ENCODE measurements at regions not wholly inside any gene's neighbourhood (a gene's known extent, or its start where the extent isn't known, plus 50 kb on each side); places are given as distances from the start of the nearest gene placed in this dataset.
A peak's percentile ranks its signal among the peaks of the same experiment; 100 is the strongest.

DNA sequence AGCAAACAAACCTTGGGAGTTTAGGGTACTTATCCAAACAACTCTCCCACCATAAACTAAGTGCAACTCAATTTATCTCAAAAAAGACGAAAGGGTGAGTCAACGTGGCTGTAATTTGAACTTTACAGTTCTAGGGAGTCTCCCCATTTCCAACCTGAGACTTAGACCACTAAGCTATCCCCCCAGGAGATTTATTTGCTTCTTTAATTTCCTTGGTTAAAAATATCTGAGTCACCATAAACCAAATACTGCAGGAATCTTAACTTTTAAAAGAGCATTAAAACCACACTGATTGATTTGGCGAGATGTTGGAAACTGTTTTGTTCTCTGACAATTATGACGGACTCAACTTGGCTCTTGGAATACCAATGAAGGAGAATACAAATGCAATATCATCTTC lies 299.3 kb upstream of the SOX9 start:
- DNase-seq (ENCODE audit: low read depth) = peak; percentile 93
- in situ Hi-C loops (cut with HindIII; ENCODE audit: low sequenced_read_pairs) = no loop called here
- TF ChIP-seq, protein P1, sequence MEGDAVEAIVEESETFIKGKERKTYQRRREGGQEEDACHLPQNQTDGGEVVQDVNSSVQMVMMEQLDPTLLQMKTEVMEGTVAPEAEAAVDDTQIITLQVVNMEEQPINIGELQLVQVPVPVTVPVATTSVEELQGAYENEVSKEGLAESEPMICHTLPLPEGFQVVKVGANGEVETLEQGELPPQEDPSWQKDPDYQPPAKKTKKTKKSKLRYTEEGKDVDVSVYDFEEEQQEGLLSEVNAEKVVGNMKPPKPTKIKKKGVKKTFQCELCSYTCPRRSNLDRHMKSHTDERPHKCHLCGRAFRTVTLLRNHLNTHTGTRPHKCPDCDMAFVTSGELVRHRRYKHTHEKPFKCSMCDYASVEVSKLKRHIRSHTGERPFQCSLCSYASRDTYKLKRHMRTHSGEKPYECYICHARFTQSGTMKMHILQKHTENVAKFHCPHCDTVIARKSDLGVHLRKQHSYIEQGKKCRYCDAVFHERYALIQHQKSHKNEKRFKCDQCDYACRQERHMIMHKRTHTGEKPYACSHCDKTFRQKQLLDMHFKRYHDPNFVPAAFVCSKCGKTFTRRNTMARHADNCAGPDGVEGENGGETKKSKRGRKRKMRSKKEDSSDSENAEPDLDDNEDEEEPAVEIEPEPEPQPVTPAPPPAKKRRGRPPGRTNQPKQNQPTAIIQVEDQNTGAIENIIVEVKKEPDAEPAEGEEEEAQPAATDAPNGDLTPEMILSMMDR (IDR thresholded peaks at IDR 0.05; ENCODE audit: low read depth, low read length, missing control alignments) = no peak
- no peak overlapping the region for H3K4me3 ChIP-seq (ENCODE audit: low read depth, low read length)

DNA sequence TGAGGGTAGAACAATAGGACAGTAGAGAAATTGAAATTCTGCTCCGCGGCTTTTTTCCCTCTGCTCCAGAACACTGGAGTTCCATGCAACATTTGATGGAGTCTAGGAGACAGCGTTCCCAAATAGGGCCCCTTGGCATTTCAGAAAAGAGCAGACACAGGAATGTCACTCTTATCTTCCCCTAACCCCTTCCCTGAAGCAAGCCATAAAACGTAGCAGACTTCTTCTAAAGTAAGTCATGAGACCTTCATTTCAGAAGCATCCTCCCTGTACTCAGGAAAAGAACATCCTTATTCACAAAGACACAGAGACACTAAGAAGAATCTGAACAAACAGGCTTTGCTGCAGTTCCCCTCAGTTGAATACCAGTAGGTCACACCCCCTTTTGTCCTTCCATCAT lies 296.1 kb upstream of the SOX9 start:
- in situ Hi-C loops (cut with HindIII; ENCODE audit: low sequenced_read_pairs) = no loop called here
- DNase-seq (ENCODE audit: low read depth) = no peak
- TF ChIP-seq, protein P1 (IDR thresholded peaks at IDR 0.05; ENCODE audit: low read depth, low read length, missing control alignments) = no peak
- no peak overlapping the region for H3K4me3 ChIP-seq (ENCODE audit: low read depth, low read length)

DNA sequence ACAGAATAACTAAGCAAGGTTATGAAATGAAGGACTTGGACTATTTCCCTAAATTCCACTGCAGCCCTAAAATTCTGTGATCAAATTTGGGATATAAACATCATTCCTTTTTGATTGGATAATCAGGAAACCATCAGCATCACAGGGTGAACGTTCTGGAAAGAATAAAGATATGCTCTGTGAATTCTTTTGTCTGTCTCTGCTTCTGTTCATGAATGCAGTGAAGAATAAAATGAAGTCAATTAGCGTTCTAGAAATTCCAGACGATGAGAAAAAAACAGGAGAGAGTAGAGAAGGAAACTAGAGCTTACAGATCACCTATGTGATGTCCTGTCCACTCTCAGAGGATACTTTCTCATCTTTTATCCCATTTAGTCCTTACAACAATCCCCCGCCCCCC lies 295.1 kb upstream of the SOX9 start:
- in situ Hi-C loops (cut with HindIII; ENCODE audit: low sequenced_read_pairs) = no loop called here
- no peak overlapping the region for H3K4me3 ChIP-seq (ENCODE audit: low read depth, low read length)
- peak; percentile 28 for DNase-seq (ENCODE audit: low read depth)
- TF ChIP-seq, protein P1 (IDR thresholded peaks at IDR 0.05; ENCODE audit: low read depth, low read length, missing control alignments) = no peak

DNA sequence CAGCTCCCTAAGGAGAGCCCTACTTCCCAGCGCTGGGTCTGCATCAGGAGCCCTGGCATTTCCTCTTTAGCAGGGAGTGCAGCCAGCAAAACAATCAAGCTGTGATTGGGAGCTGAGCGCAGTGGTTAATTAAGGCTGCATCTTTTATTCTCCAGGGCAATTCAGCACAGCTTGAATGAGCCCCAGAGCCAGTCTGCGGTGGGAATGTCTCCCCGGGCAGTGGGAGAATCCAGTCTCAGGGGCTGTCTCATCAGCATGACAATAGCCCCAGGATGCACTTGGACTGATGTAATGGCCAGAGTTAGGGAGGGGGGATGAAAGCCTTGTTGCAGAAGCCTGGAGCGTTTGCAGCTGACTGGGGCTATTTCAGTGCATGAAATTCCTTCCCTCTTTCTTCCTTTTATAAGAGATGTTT lies 292.6 kb upstream of the SOX9 start:
- in situ Hi-C loops (cut with HindIII; ENCODE audit: low sequenced_read_pairs) = no loop called here
- TF ChIP-seq, protein P1 (IDR thresholded peaks at IDR 0.05; ENCODE audit: low read depth, low read length, missing control alignments) = no peak
- H3K4me3 ChIP-seq (ENCODE audit: low read depth, low read length) = no peak overlapping the region
- DNase-seq (ENCODE audit: low read depth) = peak; percentile 99

DNA sequence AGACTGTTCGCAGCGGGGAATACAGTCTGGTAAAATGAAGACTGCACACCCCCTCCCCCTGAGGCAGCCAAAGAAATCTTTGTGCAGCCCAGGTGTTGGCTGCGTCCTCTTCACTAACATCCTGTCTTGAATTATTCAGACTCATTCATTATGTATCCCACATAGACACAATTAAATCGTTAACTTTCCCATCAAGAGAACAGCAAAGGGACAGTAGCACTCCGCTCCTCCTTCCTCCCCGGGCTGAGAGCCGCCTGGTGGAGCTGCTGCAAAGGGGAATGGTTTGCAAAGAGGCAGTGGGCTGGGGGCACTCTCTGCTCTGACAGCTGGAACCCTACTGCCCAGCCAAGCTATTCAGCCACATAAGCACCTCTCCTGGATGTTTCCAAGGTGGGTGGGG lies 290.0 kb upstream of the SOX9 start:
- TF ChIP-seq, protein P1 (IDR thresholded peaks at IDR 0.05; ENCODE audit: low read depth, low read length, missing control alignments) = peak; percentile 43
- DNase-seq (ENCODE audit: low read depth) = no peak
- H3K4me3 ChIP-seq (ENCODE audit: low read depth, low read length) = no peak overlapping the region
- in situ Hi-C loops (cut with HindIII; ENCODE audit: low sequenced_read_pairs) = no loop called here

DNA sequence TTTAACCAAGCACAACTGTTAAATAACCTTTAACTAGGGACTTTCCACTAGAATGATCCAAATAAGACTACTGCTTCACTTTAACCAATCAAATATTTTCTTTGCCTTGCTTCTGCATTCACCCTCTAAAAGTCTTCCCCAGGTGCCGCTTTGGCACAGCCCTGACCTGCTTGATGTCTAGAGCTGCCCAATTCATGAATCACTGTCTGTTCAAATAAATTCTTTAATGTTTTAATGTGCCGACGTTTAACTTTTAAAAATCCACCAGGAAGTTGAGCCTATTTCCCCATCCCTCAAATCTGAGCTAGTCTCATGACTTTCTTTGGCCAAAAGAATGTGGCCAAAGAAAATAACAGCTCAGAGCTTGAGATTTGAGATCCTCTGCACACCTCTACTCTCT lies 277.8 kb upstream of the SOX9 start:
- in situ Hi-C loops (cut with HindIII; ENCODE audit: low sequenced_read_pairs) = no loop called here
- no peak for DNase-seq (ENCODE audit: low read depth)
- TF ChIP-seq, protein P1 (IDR thresholded peaks at IDR 0.05; ENCODE audit: low read depth, low read length, missing control alignments) = no peak
- H3K4me3 ChIP-seq (ENCODE audit: low read depth, low read length) = no peak overlapping the region

DNA sequence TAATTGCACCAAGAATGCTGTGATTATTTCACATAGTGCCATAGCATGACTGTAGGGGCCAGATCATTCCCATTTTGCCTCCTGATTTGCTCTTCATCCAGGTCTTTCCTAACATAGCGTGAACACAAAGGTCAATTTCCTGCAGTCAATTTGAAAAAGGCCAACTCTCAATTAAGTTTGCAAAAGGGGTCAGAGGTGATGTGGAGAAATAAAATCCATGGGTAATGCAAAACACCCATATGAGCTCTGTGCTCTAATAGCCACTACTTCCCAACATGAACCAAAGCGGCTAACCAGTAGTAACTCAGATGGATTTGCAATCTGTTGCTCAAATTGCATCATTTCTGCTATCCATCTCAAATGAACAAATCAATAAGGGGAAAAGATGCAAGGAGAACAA lies 275.5 kb upstream of the SOX9 start:
- TF ChIP-seq, protein P1 (IDR thresholded peaks at IDR 0.05; ENCODE audit: low read depth, low read length, missing control alignments) = no peak
- no peak overlapping the region for H3K4me3 ChIP-seq (ENCODE audit: low read depth, low read length)
- in situ Hi-C loops (cut with HindIII; ENCODE audit: low sequenced_read_pairs) = no loop called here
- no peak for DNase-seq (ENCODE audit: low read depth)

All from astrocyte of the cerebellum (primary cell).